ENCODE measurements at regions not wholly inside any gene's neighbourhood (a gene's known extent, or its start where the extent isn't known, plus 50 kb on each side); places are given as distances from the start of the nearest gene placed in this dataset.

DNA sequence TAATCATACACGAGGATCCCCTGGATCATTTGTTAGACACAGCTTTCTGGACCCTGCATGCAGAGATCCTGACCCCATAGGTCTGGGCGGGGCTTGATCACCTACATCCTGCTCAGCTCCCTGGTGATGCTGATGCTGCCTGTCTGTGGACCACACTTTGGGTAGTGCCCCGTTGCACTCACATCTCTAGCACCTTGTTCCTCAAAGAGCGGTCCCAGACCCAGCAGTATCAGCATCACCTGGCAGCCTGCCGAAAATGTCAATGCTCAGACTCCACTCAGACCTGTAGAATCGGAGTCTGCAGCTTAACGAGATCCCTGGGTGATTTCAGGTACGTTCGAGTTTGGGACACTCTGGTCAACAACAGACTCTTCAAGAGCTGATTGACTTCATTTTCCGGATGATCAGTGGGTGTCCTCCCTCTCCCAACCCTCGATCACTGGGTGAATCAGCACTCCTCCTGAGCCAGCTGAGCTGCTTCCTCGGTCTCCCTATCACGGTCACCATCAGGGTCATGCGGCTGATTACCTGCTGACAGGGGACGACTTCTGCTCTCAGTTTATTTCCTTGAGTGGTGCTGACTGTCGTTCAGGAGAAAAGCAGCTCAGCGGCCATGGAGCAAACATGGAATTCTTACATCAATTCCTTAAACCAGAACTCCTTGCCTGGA, 150.6 kb upstream of the RAB12 start:
- DNase-seq (ENCODE audit: low read depth, low spot score) = no peak
- in situ Hi-C loops (cut with HindIII; ENCODE audit: low sequenced_read_pairs) = no loop called here
- TF ChIP-seq, protein P1, sequence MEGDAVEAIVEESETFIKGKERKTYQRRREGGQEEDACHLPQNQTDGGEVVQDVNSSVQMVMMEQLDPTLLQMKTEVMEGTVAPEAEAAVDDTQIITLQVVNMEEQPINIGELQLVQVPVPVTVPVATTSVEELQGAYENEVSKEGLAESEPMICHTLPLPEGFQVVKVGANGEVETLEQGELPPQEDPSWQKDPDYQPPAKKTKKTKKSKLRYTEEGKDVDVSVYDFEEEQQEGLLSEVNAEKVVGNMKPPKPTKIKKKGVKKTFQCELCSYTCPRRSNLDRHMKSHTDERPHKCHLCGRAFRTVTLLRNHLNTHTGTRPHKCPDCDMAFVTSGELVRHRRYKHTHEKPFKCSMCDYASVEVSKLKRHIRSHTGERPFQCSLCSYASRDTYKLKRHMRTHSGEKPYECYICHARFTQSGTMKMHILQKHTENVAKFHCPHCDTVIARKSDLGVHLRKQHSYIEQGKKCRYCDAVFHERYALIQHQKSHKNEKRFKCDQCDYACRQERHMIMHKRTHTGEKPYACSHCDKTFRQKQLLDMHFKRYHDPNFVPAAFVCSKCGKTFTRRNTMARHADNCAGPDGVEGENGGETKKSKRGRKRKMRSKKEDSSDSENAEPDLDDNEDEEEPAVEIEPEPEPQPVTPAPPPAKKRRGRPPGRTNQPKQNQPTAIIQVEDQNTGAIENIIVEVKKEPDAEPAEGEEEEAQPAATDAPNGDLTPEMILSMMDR (IDR thresholded peaks at IDR 0.05; ENCODE audit: low read depth, low read length) = no peak
- no peak overlapping the region for H3K4me3 ChIP-seq (ENCODE audit: low read depth, low read length)

DNA sequence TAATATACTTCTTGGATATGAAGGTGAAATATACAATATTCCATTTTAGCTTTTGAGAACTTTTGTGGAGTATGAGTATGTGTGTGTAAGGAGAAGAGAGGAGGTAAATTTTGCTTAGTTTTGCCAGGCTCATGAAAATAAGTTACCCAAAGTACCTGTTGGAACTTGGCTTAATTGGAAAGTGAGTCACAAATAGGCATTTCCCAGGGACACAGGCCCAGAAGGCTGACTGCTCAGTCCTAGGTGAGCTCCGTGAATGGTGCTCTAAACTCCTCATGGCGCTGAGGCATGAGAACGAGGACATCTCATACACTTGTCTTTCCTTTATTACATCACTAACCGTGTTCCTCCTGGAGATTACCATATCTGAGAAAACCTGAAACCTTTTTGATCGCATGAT, 148.5 kb upstream of the RAB12 start:
- DNase-seq (ENCODE audit: low read depth, low spot score) = no peak
- in situ Hi-C loops (cut with HindIII; ENCODE audit: low sequenced_read_pairs) = no loop called here
- TF ChIP-seq, protein P1 (IDR thresholded peaks at IDR 0.05; ENCODE audit: low read depth, low read length) = no peak
- H3K4me3 ChIP-seq (ENCODE audit: low read depth, low read length) = no peak overlapping the region

DNA sequence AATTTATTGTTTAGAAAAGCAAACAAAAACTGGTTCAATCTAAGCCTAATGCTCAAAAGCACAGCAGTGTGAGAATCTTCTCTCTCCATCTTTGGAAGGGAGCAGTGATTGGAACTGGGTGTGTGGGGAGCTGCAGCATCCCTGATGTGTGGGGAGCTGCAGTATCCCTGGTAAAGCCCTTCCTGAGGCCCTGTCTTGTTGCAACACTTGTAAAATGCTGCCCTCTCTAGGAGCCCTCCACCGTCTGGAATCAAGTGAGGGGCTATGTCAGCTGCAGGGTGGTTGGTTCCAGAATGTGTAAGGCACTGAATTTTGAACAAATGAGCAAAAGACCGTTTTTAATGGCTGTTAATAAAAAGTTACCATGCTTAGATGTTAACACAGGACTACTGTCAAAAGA, 147.7 kb upstream of the RAB12 start:
- in situ Hi-C loops (cut with HindIII; ENCODE audit: low sequenced_read_pairs) = no loop called here
- TF ChIP-seq, protein P1 (IDR thresholded peaks at IDR 0.05; ENCODE audit: low read depth, low read length) = no peak
- H3K4me3 ChIP-seq (ENCODE audit: low read depth, low read length) = no peak overlapping the region
- no peak for DNase-seq (ENCODE audit: low read depth, low spot score)

DNA sequence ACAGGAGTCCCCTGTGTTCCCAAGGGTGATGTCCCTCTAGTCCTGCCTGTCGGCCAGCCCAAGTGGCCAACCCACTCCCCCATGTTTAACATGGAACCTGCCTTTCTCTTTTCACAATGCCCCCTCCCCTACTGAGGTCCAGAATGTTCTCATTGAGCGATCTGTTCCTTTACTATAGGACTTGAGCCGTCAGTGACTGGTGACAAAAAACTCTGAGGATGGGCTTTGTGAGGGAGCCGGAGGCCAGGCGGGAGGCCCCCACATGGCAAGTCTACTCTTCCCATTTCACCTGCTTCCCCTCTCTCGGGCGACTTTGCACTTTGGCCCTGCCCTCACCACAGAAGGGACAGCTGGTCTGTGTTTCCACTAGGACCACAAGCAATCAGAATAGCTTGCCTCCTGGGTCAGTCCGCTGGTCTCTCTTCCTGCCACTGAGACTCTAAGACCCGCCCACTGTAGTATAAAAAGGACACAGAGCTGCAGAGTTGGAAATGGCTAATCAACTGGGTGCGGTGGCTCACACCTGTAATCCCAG, 146.5 kb upstream of the RAB12 start:
- H3K4me3 ChIP-seq (ENCODE audit: low read depth, low read length) = no peak overlapping the region
- TF ChIP-seq, protein P1 (IDR thresholded peaks at IDR 0.05; ENCODE audit: low read depth, low read length) = no peak
- no peak for DNase-seq (ENCODE audit: low read depth, low spot score)
- in situ Hi-C loops (cut with HindIII; ENCODE audit: low sequenced_read_pairs) = no loop called here

DNA sequence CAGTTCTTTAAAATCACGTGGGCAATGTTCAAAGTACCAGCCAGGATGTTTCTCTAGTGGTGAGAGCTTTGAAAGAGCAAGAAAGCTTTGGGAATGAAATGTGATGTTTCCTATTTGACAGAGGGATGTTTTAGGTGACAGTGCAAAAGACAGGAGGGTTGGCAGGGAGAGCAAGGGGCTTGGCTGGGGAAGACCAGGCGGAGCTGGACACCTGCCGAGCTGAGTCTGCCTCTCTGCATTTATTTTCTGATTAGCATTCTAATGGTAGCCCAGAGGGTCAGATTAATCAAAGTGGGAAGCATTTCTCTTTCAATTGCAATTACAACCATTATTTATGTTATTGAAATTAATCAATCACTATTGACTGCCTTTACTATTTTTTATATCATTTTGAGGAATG, 145.4 kb upstream of the RAB12 start:
- DNase-seq (ENCODE audit: low read depth, low spot score) = no peak
- in situ Hi-C loops (cut with HindIII; ENCODE audit: low sequenced_read_pairs) = no loop called here
- TF ChIP-seq, protein P1 (IDR thresholded peaks at IDR 0.05; ENCODE audit: low read depth, low read length) = no peak
- no peak overlapping the region for H3K4me3 ChIP-seq (ENCODE audit: low read depth, low read length)

DNA sequence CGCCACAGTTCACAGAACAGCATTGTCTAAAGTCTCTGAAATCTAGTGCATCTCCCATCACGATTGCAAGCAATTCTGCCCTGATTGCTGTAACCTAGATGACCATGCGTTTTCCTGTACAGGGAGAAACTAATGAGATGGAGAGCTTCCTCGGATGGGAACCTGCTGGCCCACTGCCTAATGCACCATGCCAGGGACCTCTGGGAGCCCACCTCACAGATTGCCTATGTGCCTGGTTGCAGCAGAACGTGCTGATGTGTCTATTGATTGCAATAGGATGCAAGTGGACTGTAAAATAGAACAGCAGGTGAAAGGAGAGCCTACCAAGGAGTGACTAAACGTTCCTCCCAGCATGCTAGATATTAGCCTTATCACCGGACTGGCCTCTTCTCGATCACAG, 141.0 kb upstream of the RAB12 start:
- in situ Hi-C loops (cut with HindIII; ENCODE audit: low sequenced_read_pairs) = no loop called here
- no peak for DNase-seq (ENCODE audit: low read depth, low spot score)
- TF ChIP-seq, protein P1 (IDR thresholded peaks at IDR 0.05; ENCODE audit: low read depth, low read length) = no peak
- no peak overlapping the region for H3K4me3 ChIP-seq (ENCODE audit: low read depth, low read length)

All from astrocyte of the spinal cord (primary cell).